WTC11 (cell line): ENCODE measurements at regions not wholly inside any gene's neighbourhood (a gene's known extent, or its start where the extent isn't known, plus 50 kb on each side); places are given as distances from the start of the nearest gene placed in this dataset.

Source experiments
- ATAC-seq: fragments of 200-7000 bp; cut with Tn5 transposase; 2 replicates; pipeline ENCODE4 v1.10.0; 2021; ENCODE audit warnings: mild to moderate bottlenecking, moderate library complexity
- CTCF ChIA-PET: fragments of 300-600 bp; sonication (Branson Sonifier 250); formaldehyde crosslinking; loops from one replicate; lab custom pipeline; 2021; ENCODE audit warnings: antibody characterized with exemption; lab: Charles Lee
- POLR2A ChIA-PET: fragments of 350-600 bp; sonication (Branson Sonifier 250); formaldehyde crosslinking; loops from one replicate; lab custom pipeline; 2021; ENCODE audit warnings: antibody characterized with exemption; lab: Charles Lee
- DNase-seq: peaks from one replicate; pipeline ENCODE4 v3.0.0; 2021; ENCODE audit warnings: low spot score
- H3K27ac Mint-ChIP-seq: 2 replicates; pipeline ENCODE4 v1.8.0; 2021; ENCODE audit warnings: mixed read lengths
- H3K27me3 Mint-ChIP-seq: 2 replicates; pipeline ENCODE4 v1.8.0; 2021; ENCODE audit warnings: low read depth, mild to moderate bottlenecking, moderate library complexity, mixed read lengths
- H3K36me3 Mint-ChIP-seq: 2 replicates; pipeline ENCODE4 v1.8.0; 2021; ENCODE audit warnings: mixed read lengths
- H3K4me1 Mint-ChIP-seq: 2 replicates; pipeline ENCODE4 v1.8.0; 2022; ENCODE audit warnings: mixed read lengths
- H3K4me3 Mint-ChIP-seq: 2 replicates; pipeline ENCODE4 v1.8.0; 2021; ENCODE audit warnings: mild to moderate bottlenecking, moderate library complexity, mixed read lengths
- H3K9me3 Mint-ChIP-seq: 2 replicates; pipeline ENCODE4 v1.8.0; 2021; ENCODE audit warnings: mixed read lengths
- ATF3 ChIP-seq: sonication (generic); formaldehyde crosslinking; conservative IDR thresholded peaks from 2 replicates; pipeline ENCODE4 v1.8.1; 2022; ENCODE audit warnings: mild to moderate bottlenecking, missing genetic modification reagents
- ATF6 ChIP-seq: sonication (generic); formaldehyde crosslinking; IDR thresholded peaks from 2 replicates; pipeline ENCODE4 v1.8.1; 2023; ENCODE audit warnings: mild to moderate bottlenecking, missing genetic modification reagents
- CTCF ChIP-seq: fragments of 200-600 bp; IDR thresholded peaks from 2 replicates; pipeline ENCODE4 v1.8.0; 2022; ENCODE audit warnings: antibody characterized with exemption
- E2F5 ChIP-seq: sonication (generic); formaldehyde crosslinking; IDR thresholded peaks from 2 replicates; pipeline ENCODE4 v1.8.1; 2022; ENCODE audit warnings: mild to moderate bottlenecking, moderate library complexity, missing genetic modification reagents
- EMX1 ChIP-seq: fragments of 250-450 bp; sonication (Bioruptor Pico); IDR thresholded peaks from 2 replicates; pipeline ENCODE4 v1.8.0; 2021; ENCODE audit warnings: mild to moderate bottlenecking
- ETV6 ChIP-seq: sonication (generic); formaldehyde crosslinking; IDR thresholded peaks from 2 replicates; pipeline ENCODE4 v1.8.1; 2022; ENCODE audit warnings: mild to moderate bottlenecking, missing genetic modification reagents
- GABPB1 ChIP-seq: sonication (generic); formaldehyde crosslinking; IDR thresholded peaks from 2 replicates; pipeline ENCODE4 v1.8.1; 2023; ENCODE audit warnings: mild to moderate bottlenecking, missing genetic modification reagents
- HMGXB4 ChIP-seq: sonication (generic); formaldehyde crosslinking; IDR thresholded peaks from 2 replicates; pipeline ENCODE4 v1.8.1; 2023; ENCODE audit warnings: mild to moderate bottlenecking, moderate library complexity, missing genetic modification reagents
- IRF2 ChIP-seq: sonication (generic); formaldehyde crosslinking; IDR thresholded peaks from 2 replicates; pipeline ENCODE4 v1.8.0; 2022; ENCODE audit warnings: low read depth, missing genetic modification reagents, borderline replicate concordance
- MYBL2 ChIP-seq: sonication (generic); formaldehyde crosslinking; IDR thresholded peaks from 2 replicates; pipeline ENCODE4 v1.8.1; 2023; ENCODE audit warnings: mild to moderate bottlenecking, moderate library complexity, missing genetic modification reagents
- NFYB ChIP-seq: sonication (generic); formaldehyde crosslinking; conservative IDR thresholded peaks from 2 replicates; pipeline ENCODE4 v1.8.0; 2022; ENCODE audit warnings: low read depth, missing genetic modification reagents
- RORB ChIP-seq: fragments of 250-450 bp; sonication (Bioruptor Pico); IDR thresholded peaks from 2 replicates; pipeline ENCODE4 v1.9.0; 2021; ENCODE audit warnings: mild to moderate bottlenecking
- SP1 ChIP-seq: sonication (generic); formaldehyde crosslinking; conservative IDR thresholded peaks from 2 replicates; pipeline ENCODE4 v1.8.1; 2022; ENCODE audit warnings: missing genetic modification reagents
- STAT6 ChIP-seq: sonication (generic); formaldehyde crosslinking; conservative IDR thresholded peaks from 2 replicates; pipeline ENCODE4 v1.8.1; 2023; ENCODE audit warnings: mild to moderate bottlenecking, low read depth, missing genetic modification reagents, moderate library complexity
- ZBTB21 ChIP-seq: sonication (generic); formaldehyde crosslinking; IDR thresholded peaks from 2 replicates; pipeline ENCODE4 v1.8.1; 2023; ENCODE audit warnings: mild to moderate bottlenecking, missing genetic modification reagents, borderline replicate concordance
- ZMAT4 ChIP-seq: fragments of 250-450 bp; sonication (Bioruptor Pico); IDR thresholded peaks from 2 replicates; pipeline ENCODE4 v1.9.0; 2021; ENCODE audit warnings: mild to moderate bottlenecking
- ZNF219 ChIP-seq: sonication (generic); formaldehyde crosslinking; IDR thresholded peaks from 2 replicates; pipeline ENCODE4 v1.8.0; 2023; ENCODE audit warnings: missing genetic modification reagents, mild to moderate bottlenecking, borderline replicate concordance
- ZNF263 ChIP-seq: sonication (generic); formaldehyde crosslinking; IDR thresholded peaks from 2 replicates; pipeline ENCODE4 v1.8.1; 2022; ENCODE audit warnings: low read depth, mild to moderate bottlenecking, moderate library complexity, missing genetic modification reagents
- ZNF423 ChIP-seq: fragments of 250-450 bp; sonication (Bioruptor Pico); IDR thresholded peaks from 2 replicates; pipeline ENCODE4 v2.1.2; 2022; ENCODE audit warnings: mild to moderate bottlenecking, moderate library complexity
- ZNF512 ChIP-seq: sonication (generic); formaldehyde crosslinking; IDR thresholded peaks from 2 replicates; pipeline ENCODE4 v1.8.1; 2022; ENCODE audit warnings: missing genetic modification reagents, borderline replicate concordance

- DNase-seq (no peak), ATAC-seq (no peak)
- ChIA-PET CTCF (no interaction called here), POLR2A (no interaction called here)
- Mint-ChIP-seq H3K27ac (no peak overlapping the region), H3K4me3 (no peak overlapping the region)
- no peak for TF ChIP-seq NFYB (CRISPR knock-in tag)
- TF ChIP-seq STAT6 (CRISPR knock-in tag), result no peak
- no peak for TF ChIP-seq ZNF512 (CRISPR knock-in tag)
- TF ChIP-seq ZNF219 (CRISPR knock-in tag), result no peak
- TF ChIP-seq IRF2 (CRISPR knock-in tag), result no peak
- no peak for TF ChIP-seq HMGXB4 (CRISPR knock-in tag)
- TF ChIP-seq ZBTB21, result no peak
- TF ChIP-seq ATF6 (CRISPR knock-in tag), result no peak
- no peak for TF ChIP-seq SP1 (CRISPR knock-in tag)
- TF ChIP-seq ZNF423 (CRISPR knock-in tag), result no peak
- no peak for TF ChIP-seq ZMAT4 (CRISPR knock-in tag)
- no peak for TF ChIP-seq EMX1 (CRISPR knock-in tag)
- no peak for TF ChIP-seq CTCF
- TF ChIP-seq GABPB1 (CRISPR knock-in tag), result no peak
- TF ChIP-seq ZNF263, result no peak
- no peak for TF ChIP-seq MYBL2 (CRISPR knock-in tag)
- no peak for TF ChIP-seq RORB (CRISPR knock-in tag)
- TF ChIP-seq E2F5 (CRISPR knock-in tag), result no peak
- TF ChIP-seq ATF3 (CRISPR knock-in tag), result no peak
- TF ChIP-seq ETV6 (CRISPR knock-in tag), result no peak
- TF ChIP-seq, all 79 proteins: peak for 0
- no peaks in the 10 kb centered on the region for H3K36me3 Mint-ChIP-seq
- no peaks in the 10 kb centered on the region for H3K4me1 Mint-ChIP-seq
- peaks cover 4% of the 10 kb centered on the region; the same call in 1 of the 2 replicates for H3K9me3 Mint-ChIP-seq
- no peaks in the 10 kb centered on the region for H3K27me3 Mint-ChIP-seq
Measured at GRCh38 chr3:144358191-144358590, 386.6 kb downstream of the DIPK2A start.
